Small intestine (tissue), 7 donors: ENCODE measurements at regions not wholly inside any gene's neighbourhood (a gene's known extent, or its start where the extent isn't known, plus 50 kb on each side); places are given as distances from the start of the nearest gene placed in this dataset.

Experiments used
- DNase-seq, 2 donors: peaks; one replicate each; pipeline versions ENCODE4 v3.0.0 to v3.0.0-alpha.2; 2013
- FAIRE-seq: peaks from 2 replicates; lab custom pipeline; 2012; peaks lifted over from hg19 to GRCh38; lab: Jason Lieb, UNC
- H3K27ac ChIP-seq, 3 donors: one replicate each; pipeline ENCODE4 v1.5.1; 2013; ENCODE audit warnings: low read length in 2 of 3, mild to moderate bottlenecking in 2 of 3, control low read depth in 1 of 3, inconsistent platforms in 1 of 3, low read depth in 1 of 3, moderate library complexity in 1 of 3
- H3K27me3 ChIP-seq, 3 donors: one replicate each; pipeline ENCODE4 v1.6.1; 2013; ENCODE audit warnings: low read length in 3 of 3, inconsistent platforms in 1 of 3; ENCODE audit not compliant: control insufficient read depth in 3 of 3, insufficient read depth in 3 of 3
- H3K36me3 ChIP-seq, 3 donors: one replicate each; pipeline ENCODE4 v1.6.1; 2013; ENCODE audit warnings: low read length in 3 of 3, inconsistent platforms in 1 of 3, low read depth in 1 of 3, mild to moderate bottlenecking in 1 of 3, moderate library complexity in 1 of 3; ENCODE audit not compliant: control insufficient read depth in 3 of 3, insufficient read depth in 2 of 3
- H3K4me1 ChIP-seq, 3 donors: one replicate each; pipeline ENCODE4 v1.6.1; 2013; ENCODE audit warnings: low read length in 2 of 3, inconsistent platforms in 1 of 3, low read depth in 1 of 3, mild to moderate bottlenecking in 1 of 3, moderate library complexity in 1 of 3; ENCODE audit not compliant: control insufficient read depth in 3 of 3, insufficient read depth in 2 of 3
- H3K4me3 ChIP-seq, 3 donors: one replicate each; pipeline ENCODE4 v1.5.1; 2013; ENCODE audit warnings: low read length in 3 of 3, control low read depth in 1 of 3, inconsistent platforms in 1 of 3, low read depth in 1 of 3, mild to moderate bottlenecking in 1 of 3, moderate library complexity in 1 of 3
- H3K9me3 ChIP-seq, 2 donors: one replicate each; pipeline ENCODE4 v1.6.1; 2013; ENCODE audit warnings: low read depth in 1 of 2, low read length in 1 of 2; ENCODE audit not compliant: control insufficient read depth in 2 of 2, insufficient read depth in 1 of 2
- WGBS, 3 donors: extraction: QIAGEN DNeasy Blood & Tissue Kit; methylation state at CpG; one replicate each; pipeline ENCODE4 v1.1.7; 2013; 5-methylcytosine and 5-hydroxymethylcytosine counted together
- donor health status: healthy with polysubstance abuse.
- donor health status: control.
- donor health status: control.
- donor health status: Bipolar disorder and iron deficiency.
- donor health status: healthy.

GRCh38 chr17:72434991-72435618 lies 314.3 kb downstream of the SOX9 start:
- DNase-seq (no peak), FAIRE-seq (no peak)
- Histone ChIP-seq H3K9me3 (no peaks in the 10 kb centered on the region), H3K27me3 (no peaks in the 10 kb centered on the region), H3K4me3 (no peak overlapping the region), H3K27ac (no peak overlapping the region), H3K36me3 (peaks cover 0 to under 1% (median 0%) of the 10 kb centered on the region in 3 donors), H3K4me1 (peaks cover 6 to 35% (median 12%) of the 10 kb centered on the region in 3 donors)
- 76 to 83% (median 79%) methylated on average over 9 of the region's 9 CpGs for WGBS, 3 donors

- peaks cover 3 to 19% (median 6%) of the 10 kb centered on the region in 3 donors for H3K4me1 ChIP-seq
- H3K36me3 ChIP-seq: peaks cover 0 to 7% (median 0%) of the 10 kb centered on the region in 3 donors
- no peaks in the 10 kb centered on the region for H3K9me3 ChIP-seq
- H3K4me3 ChIP-seq: no peak overlapping the region
- H3K27me3 ChIP-seq: no peaks in the 10 kb centered on the region
- FAIRE-seq: no peak
- WGBS, 3 donors: 74 to 80% (median 76%) methylated on average over 6 of the region's 6 CpGs
- no peak overlapping the region for H3K27ac ChIP-seq
- DNase-seq: no peak
These were observed 318.0 kb downstream of the SOX9 start for GRCh38 chr17:72438783-72439182.

- H3K9me3 ChIP-seq: peaks cover 0 to 9% of the 10 kb centered on the region in 2 donors
- H3K27me3 ChIP-seq: no peaks in the 10 kb centered on the region
- WGBS, 3 donors: 81 to 88% (median 85%) methylated on average over 12 of the region's 12 CpGs
- no peak for FAIRE-seq
- no peak overlapping the region for H3K4me3 ChIP-seq
- peaks cover 0 to 7% (median 0%) of the 10 kb centered on the region in 3 donors for H3K36me3 ChIP-seq
- H3K4me1 ChIP-seq: peaks cover 6 to 28% (median 8%) of the 10 kb centered on the region in 3 donors
- no peak overlapping the region for H3K27ac ChIP-seq
- no peak for DNase-seq
These were observed 319.2 kb downstream of the SOX9 start for GRCh38 chr17:72439893-72440502.

GRCh38 chr17:72440961-72441360 lies 320.1 kb downstream of the SOX9 start:
- DNase-seq (no peak), FAIRE-seq (no peak)
- peaks cover 13 to 37% (median 14%) of the 10 kb centered on the region in 3 donors for H3K4me1 ChIP-seq
- H3K9me3 ChIP-seq: peaks cover 0 to 9% of the 10 kb centered on the region in 2 donors
- peak overlapping the region in 1 of 3 donors; percentile 77 for H3K27ac ChIP-seq
- H3K27me3 ChIP-seq: no peaks in the 10 kb centered on the region
- WGBS, 3 donors: 79 to 87% (median 86%) methylated on average over 6 of the region's 6 CpGs
- peaks cover 0 to 13% (median 0%) of the 10 kb centered on the region in 3 donors for H3K36me3 ChIP-seq
- H3K4me3 ChIP-seq: no peak overlapping the region

- peaks cover 10 to 42% (median 14%) of the 10 kb centered on the region in 3 donors for H3K4me1 ChIP-seq
- H3K4me3 ChIP-seq: no peak overlapping the region
- peaks cover 0 to 13% (median 0%) of the 10 kb centered on the region in 3 donors for H3K36me3 ChIP-seq
- WGBS, 3 donors: 20 to 65% (median 48%) methylated on average over 4 of the region's 4 CpGs
- peak; percentile 75 to 80 for DNase-seq
- H3K27ac ChIP-seq: peak overlapping the region in 1 of 3 donors; percentile 77
- no peak for FAIRE-seq
- H3K9me3 ChIP-seq: peaks cover 0 to 9% of the 10 kb centered on the region in 2 donors
- no peaks in the 10 kb centered on the region for H3K27me3 ChIP-seq
These were observed 321.1 kb downstream of the SOX9 start for GRCh38 chr17:72441909-72442308.

GRCh38 chr17:72444517-72445054 lies 323.8 kb downstream of the SOX9 start:
- Histone ChIP-seq H3K4me1 (peaks cover 9 to 42% (median 14%) of the 10 kb centered on the region in 3 donors), H3K4me3 (no peak overlapping the region), H3K27me3 (no peaks in the 10 kb centered on the region), H3K27ac (peak overlapping the region; percentile 73 to 85 (median 85)), H3K36me3 (peaks cover 0 to 13% (median 0%) of the 10 kb centered on the region in 3 donors), H3K9me3 (peaks cover 0 to 9% of the 10 kb centered on the region in 2 donors)
- FAIRE-seq: no peak
- DNase-seq: no peak
- WGBS, 3 donors: 45 to 63% (median 54%) methylated on average over 9 of the region's 9 CpGs

GRCh38 chr17:72445055-72445991 lies 324.5 kb downstream of the SOX9 start:
- peaks cover 0 to 9% of the 10 kb centered on the region in 2 donors for H3K9me3 ChIP-seq
- WGBS, 3 donors: 37 to 68% (median 61%) methylated on average over 23 to 26 of the region's 26 CpGs
- H3K4me1 ChIP-seq: peaks cover 9 to 42% (median 14%) of the 10 kb centered on the region in 3 donors
- DNase-seq: peak; percentile 83 to 87
- H3K4me3 ChIP-seq: no peak overlapping the region
- H3K36me3 ChIP-seq: peaks cover 0 to 11% (median 0%) of the 10 kb centered on the region in 3 donors
- H3K27me3 ChIP-seq: no peaks in the 10 kb centered on the region
- FAIRE-seq: no peak
- H3K27ac ChIP-seq: peak overlapping the region; percentile 73 to 94 (median 91)
